ENCODE measurements at regions not wholly inside any gene's neighbourhood (a gene's known extent, or its start where the extent isn't known, plus 50 kb on each side); places are given as distances from the start of the nearest gene placed in this dataset.

DNA sequence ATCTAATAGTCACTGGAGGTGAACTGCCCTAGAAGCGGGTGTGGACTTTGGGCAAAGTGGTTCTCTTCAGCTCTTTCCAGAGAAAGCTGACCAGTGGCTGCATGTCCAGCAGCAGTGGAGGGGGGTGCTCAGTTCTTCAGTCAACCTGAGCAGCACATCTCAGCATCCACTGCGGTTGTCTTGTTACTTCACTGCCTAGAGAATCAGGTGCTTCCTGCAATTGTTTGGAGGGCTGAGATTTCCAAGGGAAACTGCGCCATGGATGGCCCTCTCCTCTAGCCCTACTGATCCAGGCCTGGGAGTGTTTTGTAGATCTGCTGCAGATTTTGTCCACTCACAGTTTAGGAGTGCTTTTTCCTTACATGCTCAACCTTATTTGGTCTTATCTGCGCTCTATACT lies 65.6 kb upstream of the CFAP161 start:
- ChIA-PET CTCF (interaction anchor here (0.6 to 1.0 kb wide), 2 partner anchors 198 to 1687 kb away, joined by 4 read pairs; no protein-coding TSS in a partner anchor), POLR2A (no interaction called here)
- Histone ChIP-seq H3K4me3 (ENCODE audit: low read depth, low read length) (no peak overlapping the region), H3K9me3 (ENCODE audit: control insufficient read depth, insufficient read depth, low read depth, low read length) (no peaks in the 10 kb centered on the region), H3K36me3 (ENCODE audit: control insufficient read depth in 2 of 2, insufficient read depth in 1 of 2, low read length in 2 of 2) (no peaks in the 10 kb centered on the region), H3K4me1 (ENCODE audit: control insufficient read depth, insufficient read depth, low read length) (no peaks in the 10 kb centered on the region), H3K27ac (ENCODE audit: extremely low read depth, low read depth, low read length) (no peak overlapping the region)
- TF ChIP-seq, protein P1, sequence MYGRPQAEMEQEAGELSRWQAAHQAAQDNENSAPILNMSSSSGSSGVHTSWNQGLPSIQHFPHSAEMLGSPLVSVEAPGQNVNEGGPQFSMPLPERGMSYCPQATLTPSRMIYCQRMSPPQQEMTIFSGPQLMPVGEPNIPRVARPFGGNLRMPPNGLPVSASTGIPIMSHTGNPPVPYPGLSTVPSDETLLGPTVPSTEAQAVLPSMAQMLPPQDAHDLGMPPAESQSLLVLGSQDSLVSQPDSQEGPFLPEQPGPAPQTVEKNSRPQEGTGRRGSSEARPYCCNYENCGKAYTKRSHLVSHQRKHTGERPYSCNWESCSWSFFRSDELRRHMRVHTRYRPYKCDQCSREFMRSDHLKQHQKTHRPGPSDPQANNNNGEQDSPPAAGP (tag by site-specific recombination; IDR thresholded peaks at IDR 0.05), result no peak
- no peak for TF ChIP-seq ZNF623 (tag by site-specific recombination; IDR thresholded peaks at IDR 0.05)
- TF ChIP-seq ZNF155 (tag by site-specific recombination; IDR thresholded peaks at IDR 0.05), result no peak
- TF ChIP-seq, protein P2, sequence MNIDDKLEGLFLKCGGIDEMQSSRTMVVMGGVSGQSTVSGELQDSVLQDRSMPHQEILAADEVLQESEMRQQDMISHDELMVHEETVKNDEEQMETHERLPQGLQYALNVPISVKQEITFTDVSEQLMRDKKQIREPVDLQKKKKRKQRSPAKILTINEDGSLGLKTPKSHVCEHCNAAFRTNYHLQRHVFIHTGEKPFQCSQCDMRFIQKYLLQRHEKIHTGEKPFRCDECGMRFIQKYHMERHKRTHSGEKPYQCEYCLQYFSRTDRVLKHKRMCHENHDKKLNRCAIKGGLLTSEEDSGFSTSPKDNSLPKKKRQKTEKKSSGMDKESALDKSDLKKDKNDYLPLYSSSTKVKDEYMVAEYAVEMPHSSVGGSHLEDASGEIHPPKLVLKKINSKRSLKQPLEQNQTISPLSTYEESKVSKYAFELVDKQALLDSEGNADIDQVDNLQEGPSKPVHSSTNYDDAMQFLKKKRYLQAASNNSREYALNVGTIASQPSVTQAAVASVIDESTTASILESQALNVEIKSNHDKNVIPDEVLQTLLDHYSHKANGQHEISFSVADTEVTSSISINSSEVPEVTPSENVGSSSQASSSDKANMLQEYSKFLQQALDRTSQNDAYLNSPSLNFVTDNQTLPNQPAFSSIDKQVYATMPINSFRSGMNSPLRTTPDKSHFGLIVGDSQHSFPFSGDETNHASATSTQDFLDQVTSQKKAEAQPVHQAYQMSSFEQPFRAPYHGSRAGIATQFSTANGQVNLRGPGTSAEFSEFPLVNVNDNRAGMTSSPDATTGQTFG (tag by site-specific recombination; IDR thresholded peaks at IDR 0.05; ENCODE audit: borderline replicate concordance), result no peak
- TF ChIP-seq ZNF214 (tag by site-specific recombination; IDR thresholded peaks at IDR 0.05; ENCODE audit: borderline replicate concordance), result no peak
- no peak for TF ChIP-seq SETDB1 (IDR thresholded peaks at IDR 0.05; ENCODE audit: insufficient read length, low read length)
- TF ChIP-seq ZNF416 (tag by site-specific recombination; IDR thresholded peaks at IDR 0.05), result no peak
- no peak for TF ChIP-seq ZFP3 (tag by site-specific recombination; IDR thresholded peaks at IDR 0.05; ENCODE audit: low read depth)
- TF ChIP-seq, protein P3, sequence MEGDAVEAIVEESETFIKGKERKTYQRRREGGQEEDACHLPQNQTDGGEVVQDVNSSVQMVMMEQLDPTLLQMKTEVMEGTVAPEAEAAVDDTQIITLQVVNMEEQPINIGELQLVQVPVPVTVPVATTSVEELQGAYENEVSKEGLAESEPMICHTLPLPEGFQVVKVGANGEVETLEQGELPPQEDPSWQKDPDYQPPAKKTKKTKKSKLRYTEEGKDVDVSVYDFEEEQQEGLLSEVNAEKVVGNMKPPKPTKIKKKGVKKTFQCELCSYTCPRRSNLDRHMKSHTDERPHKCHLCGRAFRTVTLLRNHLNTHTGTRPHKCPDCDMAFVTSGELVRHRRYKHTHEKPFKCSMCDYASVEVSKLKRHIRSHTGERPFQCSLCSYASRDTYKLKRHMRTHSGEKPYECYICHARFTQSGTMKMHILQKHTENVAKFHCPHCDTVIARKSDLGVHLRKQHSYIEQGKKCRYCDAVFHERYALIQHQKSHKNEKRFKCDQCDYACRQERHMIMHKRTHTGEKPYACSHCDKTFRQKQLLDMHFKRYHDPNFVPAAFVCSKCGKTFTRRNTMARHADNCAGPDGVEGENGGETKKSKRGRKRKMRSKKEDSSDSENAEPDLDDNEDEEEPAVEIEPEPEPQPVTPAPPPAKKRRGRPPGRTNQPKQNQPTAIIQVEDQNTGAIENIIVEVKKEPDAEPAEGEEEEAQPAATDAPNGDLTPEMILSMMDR (tag by site-specific recombination; IDR thresholded peaks at IDR 0.05), result no peak

DNA sequence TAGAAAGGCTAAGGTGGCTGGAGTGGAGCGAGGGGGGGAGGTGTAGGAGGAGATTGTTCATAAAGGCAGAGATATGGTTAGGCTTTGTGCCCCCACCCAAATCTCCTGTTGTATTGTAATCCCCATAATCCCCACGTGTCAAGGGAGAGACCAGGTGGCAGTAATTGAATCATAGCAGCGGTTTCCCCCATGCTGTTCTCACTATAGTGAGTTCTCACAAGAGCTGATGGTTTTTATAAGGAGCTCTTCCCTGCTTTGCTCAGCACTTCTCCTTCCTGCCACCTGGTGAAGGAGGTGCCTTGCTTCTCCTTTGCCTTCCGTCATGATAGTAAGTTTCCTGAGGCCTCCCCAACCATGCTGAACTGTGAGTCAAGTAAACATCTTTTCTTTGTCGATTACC lies 64.7 kb upstream of the CFAP161 start:
- Histone ChIP-seq H3K4me1 (ENCODE audit: control insufficient read depth, insufficient read depth, low read length) (no peaks in the 10 kb centered on the region), H3K9me3 (ENCODE audit: control insufficient read depth, insufficient read depth, low read depth, low read length) (no peaks in the 10 kb centered on the region), H3K36me3 (ENCODE audit: control insufficient read depth in 2 of 2, insufficient read depth in 1 of 2, low read length in 2 of 2) (no peaks in the 10 kb centered on the region), H3K27ac (ENCODE audit: extremely low read depth, low read depth, low read length) (no peak overlapping the region), H3K4me3 (ENCODE audit: low read depth, low read length) (no peak overlapping the region)
- TF ChIP-seq ZNF292 (tag by site-specific recombination; IDR thresholded peaks at IDR 0.05; ENCODE audit: borderline replicate concordance, low read depth) (no peak), ZNF274 (IDR thresholded peaks at IDR 0.05; ENCODE audit: low read length) (no peak), ZNF274 (tag by site-specific recombination; IDR thresholded peaks at IDR 0.05; ENCODE audit: borderline replicate concordance) (no peak), ZEB2 (tag by site-specific recombination; IDR thresholded peaks at IDR 0.05) (no peak), ZNF426 (tag by site-specific recombination; IDR thresholded peaks at IDR 0.05) (no peak), KLF10 (tag by site-specific recombination; IDR thresholded peaks at IDR 0.05) (no peak), ZNF529 (tag by site-specific recombination; IDR thresholded peaks at IDR 0.05; ENCODE audit: insufficient replicate concordance) (no peak), RBAK (tag by site-specific recombination; IDR thresholded peaks at IDR 0.05) (no peak), ZNF324 (tag by site-specific recombination; IDR thresholded peaks at IDR 0.05) (no peak), ZNF654 (tag by site-specific recombination; IDR thresholded peaks at IDR 0.05; ENCODE audit: low read depth) (no peak)
- TF ChIP-seq, protein P4, sequence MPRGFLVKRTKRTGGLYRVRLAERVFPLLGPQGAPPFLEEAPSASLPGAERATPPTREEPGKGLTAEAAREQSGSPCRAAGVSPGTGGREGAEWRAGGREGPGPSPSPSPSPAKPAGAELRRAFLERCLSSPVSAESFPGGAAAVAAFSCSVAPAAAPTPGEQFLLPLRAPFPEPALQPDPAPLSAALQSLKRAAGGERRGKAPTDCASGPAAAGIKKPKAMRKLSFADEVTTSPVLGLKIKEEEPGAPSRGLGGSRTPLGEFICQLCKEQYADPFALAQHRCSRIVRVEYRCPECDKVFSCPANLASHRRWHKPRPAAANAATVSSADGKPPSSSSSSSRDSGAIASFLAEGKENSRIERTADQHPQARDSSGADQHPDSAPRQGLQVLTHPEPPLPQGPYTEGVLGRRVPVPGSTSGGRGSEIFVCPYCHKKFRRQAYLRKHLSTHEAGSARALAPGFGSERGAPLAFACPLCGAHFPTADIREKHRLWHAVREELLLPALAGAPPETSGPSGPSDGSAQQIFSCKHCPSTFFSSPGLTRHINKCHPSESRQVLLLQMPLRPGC (tag by site-specific recombination; IDR thresholded peaks at IDR 0.05), result no peak
- TF ChIP-seq, protein P5, sequence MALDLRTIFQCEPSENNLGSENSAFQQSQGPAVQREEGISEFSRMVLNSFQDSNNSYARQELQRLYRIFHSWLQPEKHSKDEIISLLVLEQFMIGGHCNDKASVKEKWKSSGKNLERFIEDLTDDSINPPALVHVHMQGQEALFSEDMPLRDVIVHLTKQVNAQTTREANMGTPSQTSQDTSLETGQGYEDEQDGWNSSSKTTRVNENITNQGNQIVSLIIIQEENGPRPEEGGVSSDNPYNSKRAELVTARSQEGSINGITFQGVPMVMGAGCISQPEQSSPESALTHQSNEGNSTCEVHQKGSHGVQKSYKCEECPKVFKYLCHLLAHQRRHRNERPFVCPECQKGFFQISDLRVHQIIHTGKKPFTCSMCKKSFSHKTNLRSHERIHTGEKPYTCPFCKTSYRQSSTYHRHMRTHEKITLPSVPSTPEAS (tag by site-specific recombination; IDR thresholded peaks at IDR 0.05), result no peak
- TF ChIP-seq, protein P6, sequence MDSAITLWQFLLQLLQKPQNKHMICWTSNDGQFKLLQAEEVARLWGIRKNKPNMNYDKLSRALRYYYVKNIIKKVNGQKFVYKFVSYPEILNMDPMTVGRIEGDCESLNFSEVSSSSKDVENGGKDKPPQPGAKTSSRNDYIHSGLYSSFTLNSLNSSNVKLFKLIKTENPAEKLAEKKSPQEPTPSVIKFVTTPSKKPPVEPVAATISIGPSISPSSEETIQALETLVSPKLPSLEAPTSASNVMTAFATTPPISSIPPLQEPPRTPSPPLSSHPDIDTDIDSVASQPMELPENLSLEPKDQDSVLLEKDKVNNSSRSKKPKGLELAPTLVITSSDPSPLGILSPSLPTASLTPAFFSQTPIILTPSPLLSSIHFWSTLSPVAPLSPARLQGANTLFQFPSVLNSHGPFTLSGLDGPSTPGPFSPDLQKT (IDR thresholded peaks at IDR 0.05; ENCODE audit: borderline replicate concordance, low read depth, low read length), result no peak
- ChIA-PET CTCF (no interaction called here), POLR2A (no interaction called here)

Measured in HEK293 (cell line).